H1 (cell line): ENCODE measurements at regions not wholly inside any gene's neighbourhood (a gene's known extent, or its start where the extent isn't known, plus 50 kb on each side); places are given as distances from the start of the nearest gene placed in this dataset.

ENCODE experiments used
- CTCF ChIA-PET: fragments of 300-600 bp; sonication (Branson Sonifier 250); formaldehyde crosslinking; loops from one replicate; lab custom pipeline; 2021; ENCODE audit not compliant: partially characterized antibody; lab: Charles Lee
- POLR2A ChIA-PET: fragments of 300-600 bp; sonication (Branson Sonifier 250); formaldehyde crosslinking; loops from one replicate; lab custom pipeline; 2021; ENCODE audit warnings: inconsistent platforms; ENCODE audit not compliant: partially characterized antibody; lab: Charles Lee
- DNase-seq, 2 experiments: peaks; one replicate each; pipeline versions ENCODE4 v3.0.0 to v3.0.0-alpha.2; 2010 to 2022; ENCODE audit warnings: low spot score in 2 of 2, low read depth in 1 of 2, mixed read lengths in 1 of 2
- FAIRE-seq: peaks from 2 replicates; lab custom pipeline; 2011; peaks lifted over from hg19 to GRCh38; lab: Jason Lieb, UNC
- H2AFZ ChIP-seq: 2 replicates; pipeline ENCODE4 v1.8.1; 2012; ENCODE audit warnings: low read length, inconsistent platforms
- H2AK5ac ChIP-seq: 2 replicates; pipeline ENCODE4 v1.6.1; 2013; ENCODE audit warnings: low read depth, low read length
- H2BK120ac ChIP-seq: replicated peaks from 2 replicates; pipeline ENCODE3; 2013; ENCODE audit warnings: low read depth, low read length, inconsistent platforms
- H2BK12ac ChIP-seq: 2 replicates; pipeline ENCODE4 v1.6.1; 2013; ENCODE audit warnings: low read depth, low read length
- H2BK15ac ChIP-seq: 2 replicates; pipeline ENCODE4 v1.6.1; 2013; ENCODE audit warnings: low read length
- H2BK20ac ChIP-seq: 2 replicates; pipeline ENCODE4 v1.6.1; 2013; ENCODE audit warnings: low read length
- H2BK5ac ChIP-seq: 2 replicates; pipeline ENCODE4 v1.6.1; 2013; ENCODE audit warnings: low read depth, low read length
- H3K14ac ChIP-seq: 2 replicates; pipeline ENCODE4 v1.6.1; 2013; ENCODE audit warnings: inconsistent platforms; ENCODE audit not compliant: insufficient read length
- H3K18ac ChIP-seq: 2 replicates; pipeline ENCODE4 v1.6.1; 2013; ENCODE audit warnings: low read length; ENCODE audit errors: extremely low read depth
- H3K23ac ChIP-seq: 2 replicates; pipeline ENCODE4 v1.6.1; 2013; ENCODE audit warnings: inconsistent platforms; ENCODE audit not compliant: insufficient read length
- H3K23me2 ChIP-seq: 2 replicates; pipeline ENCODE4 v1.6.1; 2013; ENCODE audit warnings: low read depth, low read length
- H3K27ac ChIP-seq: 2 replicates; pipeline ENCODE4 v1.6.1; 2011; ENCODE audit warnings: low read depth, low read length, inconsistent platforms
- H3K27me3 ChIP-seq, 4 experiments: replicated peaks in 1 of 4; 1 replicate in 1 of 4; 2 replicates in 3 of 4; pipeline versions ENCODE4 v1.6.1 to v1.8.1; 2011 to 2013; ENCODE audit warnings: low read length in 3 of 4, mild to moderate bottlenecking in 3 of 4, inconsistent platforms in 2 of 4, mixed read lengths in 2 of 4, moderate library complexity in 1 of 4; ENCODE audit not compliant: control insufficient read depth in 3 of 4, insufficient read depth in 3 of 4; ENCODE audit errors: extremely low read depth in 1 of 4
- H3K36me3 ChIP-seq, 4 experiments: 2 replicates each; pipeline versions ENCODE4 v1.6.1 to v1.8.1; 2011 to 2013; ENCODE audit warnings: mild to moderate bottlenecking in 4 of 4, low read length in 3 of 4, moderate library complexity in 2 of 4, control low read depth in 1 of 4, inconsistent platforms in 1 of 4; ENCODE audit not compliant: insufficient read depth in 4 of 4, control insufficient read depth in 2 of 4
- H3K4ac ChIP-seq: replicated peaks from 2 replicates; pipeline ENCODE3; 2013; ENCODE audit warnings: low read length, low read depth, mixed read lengths, inconsistent platforms; ENCODE audit not compliant: insufficient read length
- H3K4me1 ChIP-seq, 4 experiments: replicated peaks in 1 of 4; 1 replicate in 1 of 4; 2 replicates in 3 of 4; pipeline versions ENCODE4 v1.6.1 to v1.8.1; 2011 to 2013; ENCODE audit warnings: low read length in 3 of 4, inconsistent platforms in 2 of 4, mixed read lengths in 1 of 4; ENCODE audit not compliant: insufficient read depth in 4 of 4, control insufficient read depth in 3 of 4
- H3K4me2 ChIP-seq, 2 experiments: 2 replicates each; pipeline versions ENCODE4 v1.6.1 to v1.8.1; 2011 to 2013; ENCODE audit warnings: low read depth in 2 of 2, low read length in 2 of 2, control low read depth in 1 of 2, inconsistent platforms in 1 of 2, mild to moderate bottlenecking in 1 of 2; ENCODE audit not compliant: insufficient read depth in 1 of 2
- H3K4me3 ChIP-seq, 4 experiments: fragments of 200-600, 300-600 bp in 1 of 4; sonication (generic), shearing (Covaris generic), sonication (Bioruptor Twin) in 1 of 4; 2 replicates each; pipeline versions ENCODE4 v1.5.1 to v1.8.1; 2011 to 2016; ENCODE audit warnings: low read length in 4 of 4, low read depth in 3 of 4, control low read depth in 2 of 4, inconsistent platforms in 2 of 4, mild to moderate bottlenecking in 2 of 4, mixed read lengths in 1 of 4, moderate library complexity in 1 of 4; ENCODE audit not compliant: insufficient read depth in 2 of 4; ENCODE audit errors: extremely low read depth in 1 of 4
- H3K56ac ChIP-seq: replicated peaks from 2 replicates; pipeline ENCODE3; 2013; ENCODE audit warnings: low read depth, mild to moderate bottlenecking, mixed read lengths, low read length, inconsistent platforms; ENCODE audit not compliant: insufficient read length
- H3K79me1 ChIP-seq: 2 replicates; pipeline ENCODE4 v1.6.1; 2013; ENCODE audit warnings: low read depth, low read length, control low read depth
- H3K79me2 ChIP-seq, 2 experiments: 2 replicates each; pipeline versions ENCODE4 v1.6.1 to v1.8.1; 2012 to 2013; ENCODE audit warnings: low read length in 2 of 2, mild to moderate bottlenecking in 2 of 2, inconsistent platforms in 1 of 2; ENCODE audit not compliant: insufficient read depth in 2 of 2, control insufficient read depth in 1 of 2
- H3K9ac ChIP-seq, 4 experiments: replicated peaks in 1 of 4; 1 replicate in 1 of 4; 2 replicates in 3 of 4; pipeline versions ENCODE4 v1.6.1 to v1.8.1; 2011 to 2013; ENCODE audit warnings: low read depth in 3 of 4, low read length in 3 of 4, control low read depth in 2 of 4, mild to moderate bottlenecking in 2 of 4, moderate library complexity in 2 of 4, inconsistent platforms in 1 of 4; ENCODE audit errors: extremely low read depth in 1 of 4
- H3K9me3 ChIP-seq, 2 experiments: 2 replicates each; pipeline versions ENCODE4 v1.6.1 to v1.8.1; 2012 to 2013; ENCODE audit warnings: mild to moderate bottlenecking in 2 of 2, moderate library complexity in 2 of 2, control low read depth in 1 of 2, inconsistent platforms in 1 of 2, low read depth in 1 of 2, low read length in 1 of 2, mixed read lengths in 1 of 2; ENCODE audit not compliant: insufficient read depth in 2 of 2
- H4K20me1 ChIP-seq, 2 experiments: replicated peaks in 1 of 2; 2 replicates each; pipeline versions ENCODE3 to v1.8.1; 2011 to 2013; ENCODE audit warnings: inconsistent platforms in 2 of 2, low read length in 2 of 2, mild to moderate bottlenecking in 1 of 2; ENCODE audit not compliant: insufficient read depth in 2 of 2, control insufficient read depth in 1 of 2
- H4K5ac ChIP-seq: 2 replicates; pipeline ENCODE4 v1.6.1; 2013; ENCODE audit warnings: low read length, low read depth, mixed read lengths, inconsistent platforms; ENCODE audit not compliant: insufficient read length
- H4K8ac ChIP-seq: 2 replicates; pipeline ENCODE4 v1.8.0; 2013; ENCODE audit warnings: mild to moderate bottlenecking, moderate library complexity, low read length, inconsistent platforms; ENCODE audit not compliant: insufficient read depth; ENCODE audit errors: extremely low read depth
- H4K91ac ChIP-seq: replicated peaks from 2 replicates; pipeline ENCODE3; 2013; ENCODE audit warnings: low read length, mixed read lengths, inconsistent platforms; ENCODE audit not compliant: insufficient read length
- ASH2L ChIP-seq: fragments of 200-600, 300-600 bp; sonication (generic); IDR thresholded peaks from one replicate; pipeline ENCODE4 v1.7.1; 2017; ENCODE audit warnings: low read length
- BCL11A ChIP-seq, 2 experiments: IDR thresholded peaks; one replicate each; pipeline ENCODE4 v1.6.1; 2011; ENCODE audit warnings: low read depth in 2 of 2, low read length in 2 of 2, mild to moderate bottlenecking in 2 of 2
- BRCA1 ChIP-seq: IDR thresholded peaks from 2 replicates; pipeline ENCODE4 v1.6.1; 2012; ENCODE audit warnings: low read depth, low read length, improper control_type of control experiment
- CTBP2 ChIP-seq: IDR thresholded peaks from 2 replicates; pipeline ENCODE4 v1.7.0; 2011; ENCODE audit warnings: borderline replicate concordance, mild to moderate bottlenecking, moderate library complexity, mixed read lengths, low read length; ENCODE audit not compliant: insufficient read depth, insufficient read length
- EZH2 ChIP-seq: fragments of 200-600 bp; sonication (generic); IDR thresholded peaks from 2 replicates; pipeline ENCODE4 v1.7.1; 2012; ENCODE audit warnings: low read depth, mild to moderate bottlenecking, moderate library complexity, low read length, inconsistent platforms; ENCODE audit not compliant: severe bottlenecking
- RNF2 ChIP-seq: fragments of 200-900, 300-1000 bp; sonication (generic); IDR thresholded peaks from 2 replicates; pipeline ENCODE4 v1.7.1; 2016; ENCODE audit warnings: borderline replicate concordance, low read depth, mild to moderate bottlenecking, antibody characterized with exemption, low read length; ENCODE audit not compliant: poor library complexity, severe bottlenecking; ENCODE audit errors: missing control alignments
- SUZ12 ChIP-seq: fragments of 200-600 bp; sonication (generic); IDR thresholded peaks from 2 replicates; pipeline ENCODE4 v1.6.1; 2012; ENCODE audit warnings: mild to moderate bottlenecking, inconsistent platforms, low read length, moderate library complexity, mixed read lengths
- WGBS, 2 experiments: shearing (Covaris generic) in 1 of 2; methylation state at CpG; one replicate each; pipeline versions ENCODE4 v1.1.6 to v1.1.7; 2013 to 2015; ENCODE audit warnings: low lambda C conversion rate in 2 of 2, mixed read lengths in 2 of 2, inconsistent platforms in 1 of 2, low coverage in 1 of 2, missing lambda C conversion rate in 1 of 2; ENCODE audit not compliant: insufficient replicate concordance in 2 of 2, insufficient coverage in 1 of 2, insufficient read length in 1 of 2; ENCODE audit errors: extremely low coverage in 1 of 2, missing lambda C conversion rate in 1 of 2; 5-methylcytosine and 5-hydroxymethylcytosine counted together

GRCh38 chr11:16606784-16607674 is 131.4 kb upstream of the C11orf58 start:
- WGBS, 2 experiments, result 1% methylated on average over 36 of the region's 81 CpGs; no CpG with 5 or more reads in 1 of the 2 experiments
- Histone ChIP-seq H3K23ac (no peak overlapping the region), H3K9ac (no peak overlapping the region), H2BK5ac (no peak overlapping the region), H3K27me3 (peaks cover 86 to 100% (median 96%) of the 10 kb centered on the region in 4 experiments), H3K36me3 (peaks cover 0 to 6% (median 0%) of the 10 kb centered on the region in 4 experiments; a peak in 1 of 8 replicates), H3K18ac (peak overlapping the region; percentile 48; the same call in 1 of the 2 replicates), H2BK120ac (no peak overlapping the region), H4K8ac (no peak overlapping the region), H3K4me2 (peak overlapping the region; percentile 82 to 94), H2AK5ac (no peak overlapping the region), H3K79me2 (no peaks in the 10 kb centered on the region), H3K23me2 (peaks cover 25% of the 10 kb centered on the region; the same call in 1 of the 2 replicates), H2BK20ac (no peak overlapping the region), H3K4me1 (peaks cover 4 to 33% (median 10%) of the 10 kb centered on the region in 4 experiments; a peak in 6 of 7 replicates), H3K79me1 (no peaks in the 10 kb centered on the region), H3K27ac (no peak overlapping the region), H3K14ac (no peak overlapping the region), H4K5ac (no peak overlapping the region), H2BK12ac (no peak overlapping the region), H3K56ac (no peak overlapping the region), H2AFZ (no peak overlapping the region), H4K91ac (no peak overlapping the region), H2BK15ac (no peak overlapping the region), H3K4ac (no peak overlapping the region), H3K4me3 (peak overlapping the region; percentile 36 to 72 (median 54)), H4K20me1 (peaks cover 19 to 23% of the 10 kb centered on the region in 2 experiments), H3K9me3 (no peaks in the 10 kb centered on the region)
- peak in 1 of 2 experiments; percentile 72 for DNase-seq
- CTCF ChIA-PET, result interaction anchor here (0.7 to 1.7 kb wide), 10 partner anchors 14 to 837 kb away, joined by 3 to 5 read pairs (median 4); no protein-coding TSS in a partner anchor
- POLR2A ChIA-PET, result no interaction called here
- no peak for FAIRE-seq
- peak; percentile 40 for TF ChIP-seq ASH2L
- TF ChIP-seq EZH2, result peak; percentile 89
- TF ChIP-seq BCL11A (IDR thresholded peaks at IDR 0.05; ENCODE audit: low read depth in 2 of 2, low read length in 2 of 2), result no peak
- no peak for TF ChIP-seq BRCA1
- TF ChIP-seq SUZ12, result peak; percentile 80
- TF ChIP-seq RNF2, result peak; percentile 87
- peak; percentile 47 for TF ChIP-seq CTBP2
